ENCODE measurements at regions not wholly inside any gene's neighbourhood (a gene's known extent, or its start where the extent isn't known, plus 50 kb on each side); places are given as distances from the start of the nearest gene placed in this dataset.

DNA sequence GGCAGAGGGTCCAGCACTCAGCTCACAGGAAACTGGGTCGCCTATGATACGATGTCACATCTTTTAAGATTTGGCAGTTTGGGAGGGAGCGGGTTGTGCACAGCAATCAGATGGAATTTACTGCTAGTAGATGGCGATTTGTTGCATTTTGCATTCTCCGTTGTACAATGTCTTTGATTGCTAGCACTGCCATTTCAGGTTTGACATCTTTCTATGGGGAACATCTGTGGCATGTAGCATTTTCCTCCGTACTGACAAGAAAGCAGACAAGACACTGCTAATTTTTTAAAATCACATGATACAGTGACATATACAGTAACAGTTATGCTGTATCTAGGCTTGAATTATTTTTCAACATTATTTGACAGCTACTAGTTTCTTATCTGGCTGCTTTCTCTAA lies 119.7 kb upstream of the PCSK2 start:
- Histone ChIP-seq H3K4me1 (replicated peaks) (no peaks in the 10 kb centered on the region), H3K9me3 (no peaks in the 10 kb centered on the region), H3K4me3 (no peak overlapping the region), H3K36me3 (no peaks in the 10 kb centered on the region), H3K27ac (no peak overlapping the region), H3K27me3 (replicated peaks; ENCODE audit: insufficient read depth) (no peaks in the 10 kb centered on the region)
- TF ChIP-seq, protein P1, sequence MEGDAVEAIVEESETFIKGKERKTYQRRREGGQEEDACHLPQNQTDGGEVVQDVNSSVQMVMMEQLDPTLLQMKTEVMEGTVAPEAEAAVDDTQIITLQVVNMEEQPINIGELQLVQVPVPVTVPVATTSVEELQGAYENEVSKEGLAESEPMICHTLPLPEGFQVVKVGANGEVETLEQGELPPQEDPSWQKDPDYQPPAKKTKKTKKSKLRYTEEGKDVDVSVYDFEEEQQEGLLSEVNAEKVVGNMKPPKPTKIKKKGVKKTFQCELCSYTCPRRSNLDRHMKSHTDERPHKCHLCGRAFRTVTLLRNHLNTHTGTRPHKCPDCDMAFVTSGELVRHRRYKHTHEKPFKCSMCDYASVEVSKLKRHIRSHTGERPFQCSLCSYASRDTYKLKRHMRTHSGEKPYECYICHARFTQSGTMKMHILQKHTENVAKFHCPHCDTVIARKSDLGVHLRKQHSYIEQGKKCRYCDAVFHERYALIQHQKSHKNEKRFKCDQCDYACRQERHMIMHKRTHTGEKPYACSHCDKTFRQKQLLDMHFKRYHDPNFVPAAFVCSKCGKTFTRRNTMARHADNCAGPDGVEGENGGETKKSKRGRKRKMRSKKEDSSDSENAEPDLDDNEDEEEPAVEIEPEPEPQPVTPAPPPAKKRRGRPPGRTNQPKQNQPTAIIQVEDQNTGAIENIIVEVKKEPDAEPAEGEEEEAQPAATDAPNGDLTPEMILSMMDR (IDR thresholded peaks at IDR 0.05) = no peak
- TF ChIP-seq POLR2AphosphoS5 (IDR thresholded peaks at IDR 0.05) = no peak
- TF ChIP-seq POLR2A (IDR thresholded peaks at IDR 0.05) = no peak
- no peak for DNase-seq (ENCODE audit: low spot score)
- 69% methylated on average over 6 of the region's 6 CpGs for WGBS
- intact Hi-C loops (cut with DNase I) = no loop called here

DNA sequence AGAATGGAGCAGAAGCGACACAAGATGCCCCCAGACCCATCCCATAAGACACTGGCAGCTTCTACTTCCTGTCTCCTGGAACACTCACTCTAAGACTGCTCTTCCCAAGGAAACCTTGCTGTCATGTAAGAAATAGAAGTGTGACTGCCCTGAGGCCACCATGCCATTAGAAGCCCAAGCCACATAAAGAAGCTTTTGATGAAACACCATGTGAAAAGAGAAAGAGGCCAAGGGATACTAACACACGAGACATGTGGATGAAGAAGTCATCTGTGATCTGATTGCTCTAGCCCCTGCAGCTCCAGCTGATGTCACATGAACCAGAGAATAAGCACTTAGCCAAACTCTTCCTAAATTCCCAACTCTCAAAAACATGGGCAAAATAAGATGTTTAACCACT lies 117.9 kb upstream of the PCSK2 start:
- Histone ChIP-seq H3K36me3 (no peaks in the 10 kb centered on the region), H3K9me3 (no peaks in the 10 kb centered on the region), H3K27me3 (replicated peaks; ENCODE audit: insufficient read depth) (no peaks in the 10 kb centered on the region), H3K4me1 (replicated peaks) (no peaks in the 10 kb centered on the region), H3K4me3 (no peak overlapping the region), H3K27ac (no peak overlapping the region)
- intact Hi-C loops (cut with DNase I) = no loop called here
- WGBS = 79% methylated on average over 2 of the region's 2 CpGs
- DNase-seq (ENCODE audit: low spot score) = no peak
- TF ChIP-seq POLR2A (IDR thresholded peaks at IDR 0.05) = no peak
- TF ChIP-seq, protein P1 (IDR thresholded peaks at IDR 0.05) = no peak
- TF ChIP-seq POLR2AphosphoS5 (IDR thresholded peaks at IDR 0.05) = no peak

DNA sequence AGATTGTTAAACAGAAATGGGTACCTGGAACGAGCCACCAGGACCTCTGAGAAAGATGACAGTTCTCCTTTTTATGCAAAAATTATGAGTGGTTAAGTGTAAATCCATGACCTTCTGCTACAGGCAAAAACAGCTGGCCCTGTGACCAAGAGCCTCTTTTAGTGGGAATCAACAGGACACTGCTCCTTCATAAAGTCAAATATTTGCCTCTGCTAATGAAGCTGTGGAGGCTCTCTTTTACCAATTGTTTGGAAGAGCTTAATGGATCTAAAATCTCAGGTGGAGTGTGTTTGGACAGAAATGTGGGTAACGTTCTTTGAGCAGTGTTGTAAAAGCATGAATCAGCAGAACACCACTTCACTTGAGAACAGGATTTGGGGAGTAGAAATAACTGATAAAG lies 117.5 kb upstream of the PCSK2 start:
- no peak for TF ChIP-seq POLR2AphosphoS5 (IDR thresholded peaks at IDR 0.05)
- TF ChIP-seq, protein P1 (IDR thresholded peaks at IDR 0.05) = no peak
- TF ChIP-seq POLR2A (IDR thresholded peaks at IDR 0.05) = no peak
- H3K27ac ChIP-seq = no peak overlapping the region
- intact Hi-C loops (cut with DNase I) = no loop called here

DNA sequence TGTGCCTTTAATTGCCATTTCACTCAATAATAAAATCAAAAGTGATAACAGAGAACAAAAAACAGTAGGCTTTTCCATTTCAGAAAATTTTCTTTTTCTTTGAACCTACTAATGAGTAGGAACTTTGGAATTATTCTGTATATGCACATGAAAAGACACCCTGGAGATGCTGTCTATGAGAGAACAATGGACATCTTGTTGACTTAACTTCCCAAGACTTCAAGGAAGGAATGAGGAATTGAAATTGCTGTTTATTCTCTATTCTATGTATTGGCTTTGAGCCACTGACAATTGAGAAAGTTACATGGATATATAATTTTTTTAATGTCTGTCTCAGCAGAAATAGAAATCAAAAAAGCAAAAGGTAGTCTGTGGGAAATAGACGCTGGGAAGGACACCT lies 98.6 kb upstream of the PCSK2 start:
- H3K27ac ChIP-seq = no peak overlapping the region
- H3K36me3 ChIP-seq = no peaks in the 10 kb centered on the region
- TF ChIP-seq, protein P1 (IDR thresholded peaks at IDR 0.05) = no peak
- TF ChIP-seq POLR2A (IDR thresholded peaks at IDR 0.05) (no peak), POLR2AphosphoS5 (IDR thresholded peaks at IDR 0.05) (no peak)
- H3K4me3 ChIP-seq = no peak overlapping the region
- no peaks in the 10 kb centered on the region for H3K4me1 ChIP-seq (replicated peaks)
- DNase-seq (ENCODE audit: low spot score) = no peak
- intact Hi-C loops (cut with DNase I) = no loop called here
- H3K9me3 ChIP-seq = no peaks in the 10 kb centered on the region
- no peaks in the 10 kb centered on the region for H3K27me3 ChIP-seq (replicated peaks; ENCODE audit: insufficient read depth)
- WGBS = 65% methylated on average over 1 of the region's 1 CpG

More for the DNA sequence above, 117.5 kb upstream of the PCSK2 start:
- 47% methylated on average over 2 of the region's 2 CpGs for WGBS
- Histone ChIP-seq H3K27me3 (replicated peaks; ENCODE audit: insufficient read depth) (no peaks in the 10 kb centered on the region), H3K4me1 (replicated peaks) (no peaks in the 10 kb centered on the region), H3K4me3 (no peak overlapping the region), H3K9me3 (no peaks in the 10 kb centered on the region), H3K36me3 (no peaks in the 10 kb centered on the region)
- no peak for DNase-seq (ENCODE audit: low spot score)

DNA sequence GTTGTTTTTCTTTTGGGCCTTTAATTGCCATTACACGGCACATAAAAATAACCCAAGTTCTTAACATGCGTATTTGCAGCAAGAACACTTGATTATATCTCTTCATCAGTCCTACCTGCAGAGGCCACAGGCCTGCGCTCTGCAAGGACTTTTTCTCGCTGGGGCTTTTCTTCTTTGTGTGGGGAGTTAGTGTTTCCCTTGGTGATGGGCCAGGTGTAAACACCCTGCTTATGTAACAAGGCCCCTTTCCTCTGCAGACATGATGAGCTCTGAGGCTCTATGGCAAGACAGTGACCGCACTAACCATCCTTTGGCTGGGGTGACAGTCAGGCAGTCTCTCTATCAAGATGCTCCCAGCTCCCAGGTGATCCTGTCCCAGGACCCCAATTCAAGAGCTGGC lies 97.8 kb upstream of the PCSK2 start:
- TF ChIP-seq POLR2AphosphoS5 (IDR thresholded peaks at IDR 0.05) = no peak
- TF ChIP-seq, protein P1 (IDR thresholded peaks at IDR 0.05) = no peak
- intact Hi-C loops (cut with DNase I) = no loop called here
- WGBS = 48% methylated on average over 5 of the region's 5 CpGs

More for the DNA sequence above, 97.8 kb upstream of the PCSK2 start:
- Histone ChIP-seq H3K4me3 (no peak overlapping the region), H3K4me1 (replicated peaks) (no peaks in the 10 kb centered on the region), H3K9me3 (no peaks in the 10 kb centered on the region), H3K27me3 (replicated peaks; ENCODE audit: insufficient read depth) (no peaks in the 10 kb centered on the region), H3K36me3 (no peaks in the 10 kb centered on the region), H3K27ac (no peak overlapping the region)
- no peak for DNase-seq (ENCODE audit: low spot score)
